Bronchial epithelial cell (primary cell): ENCODE measurements at regions not wholly inside any gene's neighbourhood (a gene's known extent, or its start where the extent isn't known, plus 50 kb on each side); places are given as distances from the start of the nearest gene placed in this dataset.

Experiments used
- DNase-seq: peaks from one replicate; pipeline ENCODE4 v3.0.0-alpha.2; 2010; ENCODE audit warnings: low read depth
- FAIRE-seq: peaks from 2 replicates; lab custom pipeline; 2011; peaks lifted over from hg19 to GRCh38; lab: Jason Lieb, UNC
- H3K27me3 ChIP-seq: 2 replicates; pipeline ENCODE4 v1.5.1; 2011; ENCODE audit warnings: low read length; ENCODE audit not compliant: control insufficient read depth, insufficient read depth
- H3K36me3 ChIP-seq: 2 replicates; pipeline ENCODE4 v1.5.1; 2011; ENCODE audit warnings: low read length; ENCODE audit not compliant: control insufficient read depth, insufficient read depth
- H3K4me3 ChIP-seq: 2 replicates; pipeline ENCODE4 v1.5.1; 2011; ENCODE audit warnings: mild to moderate bottlenecking, low read depth, low read length, control low read depth
- CTCF ChIP-seq: IDR thresholded peaks from 2 replicates; pipeline ENCODE4 v1.5.1; 2011; ENCODE audit warnings: mild to moderate bottlenecking, moderate library complexity, low read length, control low read depth, inconsistent platforms; ENCODE audit not compliant: insufficient read depth, severe bottlenecking

GRCh38 chr13:99691552-99691951 lies 190.3 kb downstream of the TM9SF2 start:
- Histone ChIP-seq H3K27me3 (no peaks in the 10 kb centered on the region), H3K4me3 (no peak overlapping the region), H3K36me3 (no peaks in the 10 kb centered on the region)
- DNase-seq (no peak), FAIRE-seq (no peak)
- TF ChIP-seq CTCF = no peak

GRCh38 chr13:99690426-99691174 lies 189.3 kb downstream of the TM9SF2 start:
- DNase-seq (no peak), FAIRE-seq (no peak)
- Histone ChIP-seq H3K4me3 (no peak overlapping the region), H3K36me3 (no peaks in the 10 kb centered on the region), H3K27me3 (no peaks in the 10 kb centered on the region)
- no peak for TF ChIP-seq CTCF

- no peak for DNase-seq
- FAIRE-seq = no peak
- H3K27me3 ChIP-seq = no peaks in the 10 kb centered on the region
- TF ChIP-seq CTCF = no peak
- H3K4me3 ChIP-seq = no peak overlapping the region
- H3K36me3 ChIP-seq = no peaks in the 10 kb centered on the region
Measured at GRCh38 chr13:99689955-99690354, 188.7 kb downstream of the TM9SF2 start.

GRCh38 chr13:99688776-99689175 lies 187.5 kb downstream of the TM9SF2 start:
- no peak for TF ChIP-seq CTCF
- no peaks in the 10 kb centered on the region for H3K27me3 ChIP-seq
- no peak overlapping the region for H3K4me3 ChIP-seq
- DNase-seq (no peak), FAIRE-seq (no peak)
- no peaks in the 10 kb centered on the region for H3K36me3 ChIP-seq

GRCh38 chr13:99687723-99688397 lies 186.6 kb downstream of the TM9SF2 start:
- DNase-seq = no peak
- no peak for FAIRE-seq

More at GRCh38 chr13:99687723-99688397, 186.6 kb downstream of the TM9SF2 start:
- TF ChIP-seq CTCF = no peak
- no peaks in the 10 kb centered on the region for H3K27me3 ChIP-seq
- H3K36me3 ChIP-seq = no peaks in the 10 kb centered on the region
- H3K4me3 ChIP-seq = no peak overlapping the region
